ENCODE measurements at regions not wholly inside any gene's neighbourhood (a gene's known extent, or its start where the extent isn't known, plus 50 kb on each side); places are given as distances from the start of the nearest gene placed in this dataset.

GRCh38 chr6:167755461-167755860 is 71.2 kb upstream of the AFDN start:
- Histone ChIP-seq H4K20me1 (ENCODE audit: insufficient read depth) (no peaks in the 10 kb centered on the region), H3K27ac (ENCODE audit: low read length) (no peak overlapping the region), H3K9me3 (ENCODE audit: low read length) (no peaks in the 10 kb centered on the region), H3K79me2 (replicated peaks; ENCODE audit: insufficient read depth, low read length) (no peaks in the 10 kb centered on the region), H3K9ac (ENCODE audit: low read length) (no peak overlapping the region), H3K36me3 (ENCODE audit: insufficient read depth, low read length) (no peaks in the 10 kb centered on the region), H3K9me2 (ENCODE audit: insufficient read depth, low read length) (no peaks in the 10 kb centered on the region), H3K4me2 (ENCODE audit: low read length) (no peak overlapping the region), H3K27me3 (ENCODE audit: insufficient read depth, low read depth, low read length) (no peaks in the 10 kb centered on the region), H2AFZ (ENCODE audit: low read depth, low read length) (no peak overlapping the region), H3K4me3 (ENCODE audit: low read length) (no peak overlapping the region), H3F3A (ENCODE audit: insufficient read depth, low read length, poor library complexity, severe bottlenecking) (no peaks in the 10 kb centered on the region)
- no peak for TF ChIP-seq MXI1 (conservative IDR thresholded peaks at IDR 0.05; ENCODE audit: poor library complexity, severe bottlenecking)
- no peak for TF ChIP-seq RAD21 (conservative IDR thresholded peaks at IDR 0.05)
- no peak for TF ChIP-seq SMC3 (conservative IDR thresholded peaks at IDR 0.05; ENCODE audit: poor library complexity)
- no peak for TF ChIP-seq EZH2 (IDR thresholded peaks at IDR 0.05; ENCODE audit: borderline replicate concordance, insufficient read depth, low read length, poor library complexity, severe bottlenecking)
- no peak for TF ChIP-seq TAF1 (IDR thresholded peaks at IDR 0.05; ENCODE audit: low read depth)
- TF ChIP-seq EP300 (conservative IDR thresholded peaks at IDR 0.05; ENCODE audit: poor library complexity, severe bottlenecking), result no peak
- no peak for TF ChIP-seq POLR2AphosphoS5 (IDR thresholded peaks at IDR 0.05)
- no peak for TF ChIP-seq CTCF (IDR thresholded peaks at IDR 0.05; ENCODE audit: poor library complexity, severe bottlenecking)
- TF ChIP-seq, protein P1, sequence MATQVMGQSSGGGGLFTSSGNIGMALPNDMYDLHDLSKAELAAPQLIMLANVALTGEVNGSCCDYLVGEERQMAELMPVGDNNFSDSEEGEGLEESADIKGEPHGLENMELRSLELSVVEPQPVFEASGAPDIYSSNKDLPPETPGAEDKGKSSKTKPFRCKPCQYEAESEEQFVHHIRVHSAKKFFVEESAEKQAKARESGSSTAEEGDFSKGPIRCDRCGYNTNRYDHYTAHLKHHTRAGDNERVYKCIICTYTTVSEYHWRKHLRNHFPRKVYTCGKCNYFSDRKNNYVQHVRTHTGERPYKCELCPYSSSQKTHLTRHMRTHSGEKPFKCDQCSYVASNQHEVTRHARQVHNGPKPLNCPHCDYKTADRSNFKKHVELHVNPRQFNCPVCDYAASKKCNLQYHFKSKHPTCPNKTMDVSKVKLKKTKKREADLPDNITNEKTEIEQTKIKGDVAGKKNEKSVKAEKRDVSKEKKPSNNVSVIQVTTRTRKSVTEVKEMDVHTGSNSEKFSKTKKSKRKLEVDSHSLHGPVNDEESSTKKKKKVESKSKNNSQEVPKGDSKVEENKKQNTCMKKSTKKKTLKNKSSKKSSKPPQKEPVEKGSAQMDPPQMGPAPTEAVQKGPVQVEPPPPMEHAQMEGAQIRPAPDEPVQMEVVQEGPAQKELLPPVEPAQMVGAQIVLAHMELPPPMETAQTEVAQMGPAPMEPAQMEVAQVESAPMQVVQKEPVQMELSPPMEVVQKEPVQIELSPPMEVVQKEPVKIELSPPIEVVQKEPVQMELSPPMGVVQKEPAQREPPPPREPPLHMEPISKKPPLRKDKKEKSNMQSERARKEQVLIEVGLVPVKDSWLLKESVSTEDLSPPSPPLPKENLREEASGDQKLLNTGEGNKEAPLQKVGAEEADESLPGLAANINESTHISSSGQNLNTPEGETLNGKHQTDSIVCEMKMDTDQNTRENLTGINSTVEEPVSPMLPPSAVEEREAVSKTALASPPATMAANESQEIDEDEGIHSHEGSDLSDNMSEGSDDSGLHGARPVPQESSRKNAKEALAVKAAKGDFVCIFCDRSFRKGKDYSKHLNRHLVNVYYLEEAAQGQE (IDR thresholded peaks at IDR 0.05; ENCODE audit: borderline replicate concordance), result no peak

DNA sequence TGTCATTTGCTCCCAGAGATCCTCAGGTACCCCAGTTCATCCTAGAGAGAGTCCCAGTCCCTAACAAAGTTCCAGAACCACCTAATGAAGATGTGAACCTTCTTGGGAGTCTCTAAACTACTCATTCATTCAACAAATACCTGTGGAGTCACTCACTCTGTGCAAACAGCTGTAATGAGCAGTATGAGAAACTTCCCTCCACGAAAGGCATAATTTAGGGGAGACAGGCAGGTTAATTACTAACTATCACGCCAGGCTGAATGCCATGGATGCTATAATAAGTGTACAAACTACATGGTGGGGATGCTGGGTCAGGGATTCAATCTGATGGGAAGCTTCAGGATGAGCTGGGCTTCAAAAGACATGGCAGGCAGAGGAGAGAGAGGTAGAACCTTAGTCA is 70.1 kb upstream of the AFDN start:
- Histone ChIP-seq H4K20me1 (ENCODE audit: insufficient read depth) (no peaks in the 10 kb centered on the region), H3K27ac (ENCODE audit: low read length) (no peak overlapping the region), H3K79me2 (replicated peaks; ENCODE audit: insufficient read depth, low read length) (no peaks in the 10 kb centered on the region), H2AFZ (ENCODE audit: low read depth, low read length) (no peak overlapping the region), H3K36me3 (ENCODE audit: insufficient read depth, low read length) (no peaks in the 10 kb centered on the region), H3K9me3 (ENCODE audit: low read length) (no peaks in the 10 kb centered on the region), H3K27me3 (ENCODE audit: insufficient read depth, low read depth, low read length) (no peaks in the 10 kb centered on the region), H3K4me2 (ENCODE audit: low read length) (no peak overlapping the region), H3K9ac (ENCODE audit: low read length) (no peak overlapping the region), H3K4me3 (ENCODE audit: low read length) (no peak overlapping the region), H3K9me2 (ENCODE audit: insufficient read depth, low read length) (no peaks in the 10 kb centered on the region), H3F3A (ENCODE audit: insufficient read depth, low read length, poor library complexity, severe bottlenecking) (no peaks in the 10 kb centered on the region)
- TF ChIP-seq, protein P1 (IDR thresholded peaks at IDR 0.05; ENCODE audit: borderline replicate concordance), result no peak
- TF ChIP-seq CTCF (IDR thresholded peaks at IDR 0.05; ENCODE audit: poor library complexity, severe bottlenecking), result no peak
- no peak for TF ChIP-seq EP300 (conservative IDR thresholded peaks at IDR 0.05; ENCODE audit: poor library complexity, severe bottlenecking)
- no peak for TF ChIP-seq POLR2AphosphoS5 (IDR thresholded peaks at IDR 0.05)
- no peak for TF ChIP-seq EZH2 (IDR thresholded peaks at IDR 0.05; ENCODE audit: borderline replicate concordance, insufficient read depth, low read length, poor library complexity, severe bottlenecking)
- no peak for TF ChIP-seq SMC3 (conservative IDR thresholded peaks at IDR 0.05; ENCODE audit: poor library complexity)
- no peak for TF ChIP-seq RAD21 (conservative IDR thresholded peaks at IDR 0.05)
- no peak for TF ChIP-seq MXI1 (conservative IDR thresholded peaks at IDR 0.05; ENCODE audit: poor library complexity, severe bottlenecking)
- no peak for TF ChIP-seq TAF1 (IDR thresholded peaks at IDR 0.05; ENCODE audit: low read depth)
